IPS-NIHi11 (cell line): ENCODE measurements at regions not wholly inside any gene's neighbourhood (a gene's known extent, or its start where the extent isn't known, plus 50 kb on each side); places are given as distances from the start of the nearest gene placed in this dataset.

ENCODE experiments used
- DNase-seq: peaks from one replicate; pipeline ENCODE4 v3.0.0; 2012; ENCODE audit warnings: mixed read lengths, low spot score

DNA sequence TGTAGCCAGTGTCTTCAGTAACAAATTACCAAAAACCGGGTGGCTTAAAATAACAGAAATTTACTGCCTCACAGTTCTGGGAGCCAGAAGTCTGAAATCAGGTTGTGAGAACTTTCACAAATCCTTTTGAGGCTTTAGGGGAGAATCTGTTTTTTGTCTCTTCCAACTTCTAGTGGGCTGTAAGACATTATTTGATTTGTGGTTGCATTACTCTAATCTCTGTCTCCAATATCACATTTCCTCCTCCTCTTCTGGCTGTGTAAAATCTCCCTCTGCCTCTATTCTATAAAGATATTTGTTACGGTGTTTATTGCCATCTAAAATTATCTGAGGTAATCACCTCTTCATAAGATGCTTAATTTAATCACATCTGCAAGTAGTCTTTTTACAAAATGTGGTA is 1039.6 kb upstream of the LRRN3 start:
- DNase-seq = no peak

GRCh38 chr7:110056331-110056730 is 1034.6 kb upstream of the LRRN3 start:
- DNase-seq = no peak

DNA sequence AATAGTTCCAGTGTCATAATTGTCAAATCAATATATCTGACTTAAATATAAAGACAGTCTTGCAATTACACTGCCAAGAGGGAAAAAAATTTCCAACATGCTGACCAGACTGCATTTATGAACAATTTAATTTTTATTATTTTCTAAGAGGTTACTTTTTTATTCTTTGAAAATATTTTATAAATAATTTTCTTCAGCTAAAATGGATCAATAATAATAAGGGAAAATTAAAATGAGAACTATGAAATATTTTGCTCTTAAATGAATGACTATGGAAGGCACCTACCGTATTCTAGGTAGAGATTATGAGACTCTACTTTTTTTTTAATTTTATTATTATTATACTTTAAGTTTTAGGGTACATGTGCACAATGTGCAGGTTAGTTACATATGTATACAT is 1032.5 kb upstream of the LRRN3 start:
- DNase-seq = no peak

DNA sequence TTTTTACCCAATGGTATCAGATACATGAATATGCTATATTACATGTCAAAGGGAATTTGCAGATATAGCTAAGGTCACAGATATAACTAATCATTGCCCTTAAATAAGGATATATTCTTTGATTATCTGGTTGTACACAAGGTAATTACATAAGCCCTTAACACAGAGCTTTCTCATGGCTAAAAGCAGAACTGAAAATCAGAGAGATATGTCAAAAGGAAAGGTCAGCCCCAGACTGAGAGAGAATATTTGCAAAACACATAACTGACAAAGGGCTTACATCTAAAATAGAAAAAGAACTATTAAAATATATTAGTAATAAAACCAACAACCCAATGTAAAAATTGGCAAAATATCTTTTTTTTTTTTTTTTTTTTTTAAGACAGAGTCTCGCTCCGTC is 1029.5 kb upstream of the LRRN3 start:
- DNase-seq = no peak

- no peak for DNase-seq
Measured at GRCh38 chr7:110065121-110065520, 1025.8 kb upstream of the LRRN3 start.

- DNase-seq = no peak
Measured at GRCh38 chr7:110066843-110067242, 1024.1 kb upstream of the LRRN3 start.

DNA sequence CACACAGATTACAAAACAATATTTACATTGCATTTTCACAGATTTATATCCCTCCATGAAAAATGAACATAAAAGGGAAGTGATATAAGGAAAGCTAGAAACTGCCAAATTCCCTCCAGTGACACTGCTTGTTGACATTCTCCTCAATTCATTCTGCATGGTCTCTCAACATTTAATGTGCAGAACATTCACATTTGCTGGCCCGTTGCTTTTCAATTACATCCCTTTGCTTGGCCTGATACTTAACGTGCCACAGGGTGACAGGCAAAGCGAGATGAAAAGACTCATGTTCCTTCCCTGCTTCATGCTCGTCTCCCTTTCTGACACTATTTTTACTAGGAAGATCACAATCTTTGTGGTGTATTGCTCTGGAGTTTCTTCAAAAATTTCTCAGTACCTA is 1019.7 kb upstream of the LRRN3 start:
- no peak for DNase-seq

DNA sequence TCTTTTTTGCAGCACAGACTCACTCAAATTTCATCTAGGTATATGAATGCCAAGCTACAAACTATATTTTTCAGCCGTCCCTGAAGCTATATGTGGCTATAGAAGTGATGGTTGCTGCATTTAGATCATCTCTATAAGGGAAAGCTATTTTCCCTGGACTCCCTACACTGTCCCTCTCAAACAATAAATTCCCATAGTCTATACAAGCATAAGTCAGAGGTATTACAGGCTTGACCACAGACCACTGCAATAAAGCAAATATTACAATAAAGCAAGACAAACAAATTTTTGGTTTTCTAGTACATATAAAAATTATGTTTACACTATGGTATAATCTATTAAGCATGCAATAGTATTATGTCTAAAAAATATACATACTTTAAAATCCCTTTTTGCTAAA is 1015.5 kb upstream of the LRRN3 start:
- DNase-seq = no peak

DNA sequence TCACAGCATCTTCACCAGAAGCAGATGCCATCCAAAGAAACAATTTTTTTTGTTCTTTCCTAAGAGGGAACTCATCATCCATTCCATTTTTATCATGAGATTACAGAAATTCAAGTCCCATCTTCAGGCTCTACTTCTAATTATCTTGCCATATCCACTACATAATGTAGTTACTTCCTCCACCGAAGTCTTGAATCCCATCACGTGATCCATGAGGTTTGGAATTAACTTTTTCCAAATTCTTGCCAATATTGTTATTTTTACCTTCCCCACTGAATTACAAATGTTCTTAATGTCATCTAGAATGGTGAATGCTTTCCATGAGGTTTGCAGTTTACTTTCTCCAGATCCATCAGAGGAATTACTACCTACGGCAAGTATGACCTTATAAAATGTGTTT is 1014.7 kb upstream of the LRRN3 start:
- no peak for DNase-seq

- DNase-seq = no peak
Measured at GRCh38 chr7:110084181-110084807, 1006.6 kb upstream of the LRRN3 start.

GRCh38 chr7:110090110-110090820 is 1000.7 kb upstream of the LRRN3 start:
- DNase-seq = no peak

GRCh38 chr7:110095372-110096052 is 995.4 kb upstream of the LRRN3 start:
- DNase-seq = no peak

GRCh38 chr7:110104243-110104642 is 986.7 kb upstream of the LRRN3 start:
- DNase-seq = no peak

- no peak for DNase-seq
Measured at GRCh38 chr7:110105307-110105706, 985.6 kb upstream of the LRRN3 start.

- no peak for DNase-seq
Measured at GRCh38 chr7:110105840-110106239, 985.1 kb upstream of the LRRN3 start.

GRCh38 chr7:110119883-110120581 is 970.9 kb upstream of the LRRN3 start:
- no peak for DNase-seq

DNA sequence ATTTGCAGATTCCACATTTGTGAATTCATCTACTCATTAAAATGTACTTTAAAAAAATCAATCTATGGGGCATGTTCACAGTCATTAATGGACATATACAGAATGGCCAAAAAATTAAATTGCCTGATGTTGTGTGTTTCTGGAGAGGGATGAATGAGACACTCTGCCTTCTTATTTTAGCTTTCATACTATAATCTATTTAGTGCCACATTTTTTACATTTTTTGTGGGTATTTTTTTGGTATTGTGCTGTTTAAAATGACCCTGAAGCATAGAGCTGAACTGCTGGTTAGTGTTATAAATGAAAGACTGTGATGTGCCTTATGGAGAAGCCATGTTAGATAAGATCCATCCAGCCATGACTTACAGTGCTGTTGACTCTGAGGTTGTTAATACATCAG is 961.8 kb upstream of the LRRN3 start:
- no peak for DNase-seq

DNA sequence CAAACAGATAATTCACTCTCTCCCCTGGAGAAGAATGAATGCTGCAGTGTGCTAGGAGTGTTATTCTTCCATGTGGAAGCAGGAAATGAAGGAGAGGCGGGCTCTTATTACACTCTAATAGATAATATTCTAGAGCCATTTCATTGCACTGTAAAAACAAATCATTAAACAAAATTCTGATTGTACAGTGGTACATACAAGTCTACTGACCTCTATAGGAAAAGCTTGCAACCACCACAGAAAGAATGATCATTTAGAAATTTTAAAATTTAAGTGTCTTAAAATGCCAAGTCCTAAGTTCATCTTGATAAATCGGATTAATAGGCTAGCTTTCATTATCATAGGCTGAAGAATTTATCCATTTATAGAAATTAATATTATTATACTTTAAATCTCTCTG is 960.3 kb upstream of the LRRN3 start:
- no peak for DNase-seq

DNA sequence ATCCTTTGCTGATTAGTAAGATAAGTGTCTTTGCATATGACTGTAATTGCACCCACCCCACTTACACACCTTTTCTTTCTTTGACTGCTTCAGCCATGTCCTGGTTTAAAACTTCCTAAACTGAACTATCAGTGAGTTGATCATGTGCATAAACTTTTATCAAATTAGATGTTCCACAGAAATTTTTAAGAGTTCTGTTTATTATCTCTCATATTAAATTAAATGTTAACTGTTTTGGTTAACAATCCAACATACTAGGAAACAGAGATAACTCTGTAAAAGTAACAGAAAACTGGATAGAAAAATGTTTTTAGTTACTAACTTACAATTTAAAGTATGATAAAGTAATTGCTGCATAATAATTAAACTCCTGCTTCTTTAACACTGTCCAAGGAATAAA is 959.6 kb upstream of the LRRN3 start:
- DNase-seq = no peak

DNA sequence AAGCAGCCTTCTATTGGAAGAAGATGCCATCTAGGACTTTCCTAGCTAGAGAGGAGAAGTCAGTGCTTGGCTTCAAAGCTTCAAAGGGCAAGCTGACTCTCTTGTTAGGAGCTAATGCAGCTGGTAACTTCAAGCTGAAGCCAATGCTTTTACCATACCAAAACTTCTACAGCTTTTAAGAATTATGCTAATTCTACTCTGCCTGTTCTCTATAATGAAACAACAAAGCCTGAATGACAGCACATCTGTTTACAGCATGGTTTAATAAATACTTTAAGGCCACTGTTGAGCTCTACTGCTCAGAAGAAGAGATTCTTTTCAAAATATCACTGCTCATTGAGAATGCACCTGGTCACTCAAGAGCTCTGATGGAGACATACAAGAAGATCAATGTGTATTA is 951.9 kb upstream of the LRRN3 start:
- DNase-seq = no peak

DNA sequence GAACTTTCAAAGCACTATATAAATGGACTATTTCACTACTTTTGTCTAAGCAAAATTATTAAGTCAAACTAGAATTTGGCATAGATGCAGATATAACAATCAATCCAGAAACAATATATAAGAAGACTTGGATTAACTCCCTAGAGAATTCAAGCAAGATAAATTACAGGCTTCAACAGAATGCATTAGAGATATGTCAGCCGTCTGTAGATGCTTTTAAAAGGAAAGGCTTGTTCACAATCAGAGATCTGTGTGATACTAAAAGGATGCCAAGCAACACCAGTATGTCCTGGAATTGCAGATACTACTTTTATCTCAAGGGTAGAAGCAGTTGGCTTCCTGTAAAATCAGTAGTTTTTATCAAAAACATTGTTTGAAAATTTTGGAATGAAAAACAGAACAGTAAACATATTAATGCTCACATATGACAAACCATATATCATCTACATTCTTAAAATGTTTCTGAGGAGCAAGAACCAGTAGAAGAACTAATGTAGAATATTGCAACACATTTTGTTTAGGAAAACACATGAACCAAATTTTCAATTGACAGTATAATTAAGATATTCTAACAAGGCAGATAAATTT is 947.9 kb upstream of the LRRN3 start:
- DNase-seq = no peak

DNA sequence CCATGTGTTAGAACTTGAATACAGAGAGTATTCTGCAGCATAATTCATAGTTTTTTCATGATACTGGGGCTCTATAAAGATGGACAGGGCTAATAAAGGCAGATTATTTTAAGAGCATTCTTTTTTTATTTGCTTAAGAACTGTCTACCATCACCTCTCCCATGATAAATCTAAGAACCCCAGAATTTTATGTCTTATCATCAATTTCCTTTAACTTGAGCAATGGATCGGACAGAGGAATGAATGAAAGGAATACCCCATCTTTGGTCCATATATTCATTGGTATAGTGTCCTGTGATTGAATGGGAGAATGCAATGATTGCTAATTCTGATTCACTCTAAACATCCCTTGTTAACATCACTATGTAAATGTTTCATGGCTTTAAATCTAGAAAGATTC is 946.3 kb upstream of the LRRN3 start:
- DNase-seq = no peak

GRCh38 chr7:110148054-110148453 is 942.9 kb upstream of the LRRN3 start:
- DNase-seq = no peak
